ENCODE measurements at regions not wholly inside any gene's neighbourhood (a gene's known extent, or its start where the extent isn't known, plus 50 kb on each side); places are given as distances from the start of the nearest gene placed in this dataset.
"Not testable (repeated sequence)": the region's sequence is repeated elsewhere in the genome, so short reads cannot be mapped to it uniquely, and the experiment has no call there.

DNA sequence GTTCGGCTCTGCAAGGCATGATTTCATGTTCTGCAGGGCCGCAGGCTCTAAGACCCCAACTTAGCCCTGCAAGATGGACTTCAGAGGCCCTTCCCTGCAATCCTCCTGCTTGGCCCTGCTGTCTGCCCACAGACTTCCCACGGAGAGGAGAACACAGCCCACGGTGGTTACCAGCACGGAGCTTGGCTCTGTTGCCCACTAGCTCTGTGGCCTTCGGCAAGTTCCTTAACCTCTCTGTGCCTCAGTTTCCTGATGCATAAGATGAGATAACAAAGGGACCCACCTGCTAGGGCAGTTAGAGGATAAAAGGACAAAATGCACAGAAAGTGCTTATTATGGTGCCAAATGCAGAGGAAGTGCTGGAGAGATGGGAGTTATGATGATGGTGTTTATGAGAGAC lies 200.4 kb downstream of the HUNK start:
- Mint-ChIP-seq H3K27me3 (peaks cover 2% of the 10 kb centered on the region), H3K36me3 (no peaks in the 10 kb centered on the region), H3K9me3 (peaks cover 0 to 8% (median 0%) of the 10 kb centered on the region in 3 donors), H3K4me1 (no peaks in the 10 kb centered on the region), H3K4me3 (no peak overlapping the region), H3K27ac (no peak overlapping the region)

GRCh38 chr21:32071620-32072019 lies 198.8 kb downstream of the HUNK start:
- H3K4me3 Mint-ChIP-seq, H3K4me1 Mint-ChIP-seq, H3K27ac Mint-ChIP-seq, H3K27me3 Mint-ChIP-seq, H3K36me3 Mint-ChIP-seq, H3K9me3 Mint-ChIP-seq: not testable (repeated sequence)

DNA sequence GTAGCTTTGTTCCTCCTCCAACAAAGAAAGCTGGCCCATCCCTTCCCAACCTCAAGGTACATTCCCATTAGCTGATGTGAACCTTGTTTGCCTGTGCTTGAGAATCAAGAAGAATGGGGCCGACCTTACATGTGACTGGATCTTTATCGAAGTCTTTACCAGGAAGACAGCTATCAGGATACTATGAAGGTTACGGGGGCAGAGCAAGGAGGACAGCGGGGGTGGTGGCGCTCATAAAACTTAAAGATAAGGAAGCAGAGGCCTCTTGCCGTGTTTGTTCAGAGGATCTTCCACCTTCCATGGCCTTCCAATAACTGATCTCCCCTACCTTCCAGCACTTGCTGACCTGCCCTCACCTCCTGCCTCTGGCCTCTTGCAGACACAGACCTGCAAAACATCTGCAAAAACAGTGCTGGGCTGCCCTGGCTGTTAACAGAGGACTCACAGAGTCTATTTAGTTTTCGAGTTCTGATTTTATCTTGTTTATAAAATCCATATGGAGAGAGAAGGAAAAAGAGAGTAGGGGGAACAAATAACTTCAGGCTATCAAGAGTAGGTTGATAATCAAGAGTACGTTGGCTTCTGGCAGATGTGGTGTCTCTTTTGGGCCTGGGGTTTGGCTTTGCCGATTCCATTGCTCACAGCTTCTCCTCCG lies 198.0 kb downstream of the HUNK start:
- Mint-ChIP-seq H3K27ac (no peak overlapping the region), H3K4me3 (no peak overlapping the region), H3K4me1 (no peaks in the 10 kb centered on the region), H3K9me3 (peaks cover 0 to 8% (median 0%) of the 10 kb centered on the region in 3 donors), H3K36me3 (no peaks in the 10 kb centered on the region), H3K27me3 (peaks cover 2% of the 10 kb centered on the region)

DNA sequence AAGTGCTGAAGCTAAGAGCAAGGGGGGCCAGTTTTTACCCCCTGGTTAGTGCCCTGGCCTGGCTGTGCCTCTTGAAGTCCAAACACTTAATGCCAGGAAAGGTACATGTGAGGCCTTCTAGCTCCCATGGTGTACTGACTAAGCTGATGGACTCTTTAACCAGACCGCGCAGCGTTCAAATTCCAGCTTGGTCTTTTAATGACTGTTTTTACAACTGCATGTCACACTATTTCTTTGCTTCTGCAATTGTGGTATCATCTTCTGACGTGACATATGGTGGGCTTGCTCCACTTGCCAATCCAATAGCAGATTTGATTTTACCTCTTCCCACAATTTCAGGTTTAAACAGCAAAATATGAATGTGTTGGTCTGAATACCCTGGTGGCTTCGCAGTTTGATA lies 197.3 kb downstream of the HUNK start:
- no peak overlapping the region for H3K4me3 Mint-ChIP-seq
- no peaks in the 10 kb centered on the region for H3K4me1 Mint-ChIP-seq
- peaks cover 0 to 8% (median 3%) of the 10 kb centered on the region in 3 donors for H3K9me3 Mint-ChIP-seq
- H3K27ac Mint-ChIP-seq: no peak overlapping the region
- H3K36me3 Mint-ChIP-seq: no peaks in the 10 kb centered on the region
- peaks cover 2% of the 10 kb centered on the region for H3K27me3 Mint-ChIP-seq

DNA sequence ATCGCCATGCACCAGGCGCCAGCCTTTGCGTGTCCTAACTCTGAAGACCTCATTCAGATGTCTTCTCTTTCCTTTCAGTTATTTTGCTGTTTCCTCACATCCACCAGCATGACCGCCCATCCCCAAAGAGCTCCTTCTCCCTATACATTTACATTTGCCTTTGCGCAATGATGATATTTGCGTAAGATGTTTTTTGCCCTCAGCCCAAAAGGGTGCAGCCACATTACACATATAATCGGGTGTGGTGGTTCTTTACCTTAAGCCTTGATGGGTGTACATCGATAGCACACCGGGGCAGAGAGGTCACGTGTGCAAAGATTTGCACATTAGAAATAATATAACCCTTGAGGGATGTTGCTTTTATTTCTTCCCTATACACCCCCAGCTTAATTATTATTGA lies 192.8 kb downstream of the HUNK start:
- H3K9me3 Mint-ChIP-seq: peaks cover 2 to 3% (median 3%) of the 10 kb centered on the region in 3 donors
- H3K4me3 Mint-ChIP-seq: no peak overlapping the region
- H3K27me3 Mint-ChIP-seq: peaks cover 1% of the 10 kb centered on the region
- H3K36me3 Mint-ChIP-seq: no peaks in the 10 kb centered on the region
- no peak overlapping the region for H3K27ac Mint-ChIP-seq
- no peaks in the 10 kb centered on the region for H3K4me1 Mint-ChIP-seq

GRCh38 chr21:32064281-32064910 lies 191.6 kb downstream of the HUNK start:
- Mint-ChIP-seq H3K9me3 (peaks cover 2 to 3% (median 3%) of the 10 kb centered on the region in 3 donors), H3K4me3 (no peak overlapping the region), H3K27ac (no peak overlapping the region), H3K27me3 (peaks cover 1% of the 10 kb centered on the region), H3K4me1 (no peaks in the 10 kb centered on the region), H3K36me3 (no peaks in the 10 kb centered on the region)

- Mint-ChIP-seq H3K4me3 (no peak overlapping the region), H3K4me1 (no peaks in the 10 kb centered on the region)
Observed at GRCh38 chr21:32062591-32063227, 189.9 kb downstream of the HUNK start.

GRCh38 chr21:32061729-32062128 lies 188.9 kb downstream of the HUNK start:
- no peak overlapping the region for H3K4me3 Mint-ChIP-seq
- peaks cover 2 to 5% (median 3%) of the 10 kb centered on the region in 3 donors for H3K9me3 Mint-ChIP-seq
- no peaks in the 10 kb centered on the region for H3K4me1 Mint-ChIP-seq
- no peak overlapping the region for H3K27ac Mint-ChIP-seq
- H3K27me3 Mint-ChIP-seq: peaks cover 1% of the 10 kb centered on the region
- H3K36me3 Mint-ChIP-seq: no peaks in the 10 kb centered on the region

More at GRCh38 chr21:32062591-32063227, 189.9 kb downstream of the HUNK start:
- peaks cover 1% of the 10 kb centered on the region for H3K27me3 Mint-ChIP-seq
- no peak overlapping the region for H3K27ac Mint-ChIP-seq
- no peaks in the 10 kb centered on the region for H3K36me3 Mint-ChIP-seq
- peaks cover 2 to 5% (median 3%) of the 10 kb centered on the region in 3 donors for H3K9me3 Mint-ChIP-seq

- no peak overlapping the region for H3K27ac Mint-ChIP-seq
- peaks cover 4 to 15% (median 5%) of the 10 kb centered on the region in 3 donors for H3K9me3 Mint-ChIP-seq
- H3K27me3 Mint-ChIP-seq: peaks cover 1% of the 10 kb centered on the region
- peaks cover 0 to 2% (median 0%) of the 10 kb centered on the region in 3 donors for H3K4me1 Mint-ChIP-seq
- H3K36me3 Mint-ChIP-seq: no peaks in the 10 kb centered on the region
- no peak overlapping the region for H3K4me3 Mint-ChIP-seq
Observed at GRCh38 chr21:32056791-32057190, 184.0 kb downstream of the HUNK start.

- H3K4me1 Mint-ChIP-seq: peaks cover 0 to 2% (median 0%) of the 10 kb centered on the region in 3 donors
- H3K9me3 Mint-ChIP-seq: peaks cover 6 to 17% (median 13%) of the 10 kb centered on the region in 3 donors
- H3K4me3 Mint-ChIP-seq: no peak overlapping the region
- H3K27ac Mint-ChIP-seq: no peak overlapping the region
- no peaks in the 10 kb centered on the region for H3K36me3 Mint-ChIP-seq
- no peaks in the 10 kb centered on the region for H3K27me3 Mint-ChIP-seq
Observed at GRCh38 chr21:32055305-32055704, 182.5 kb downstream of the HUNK start.

Data from IgD-negative memory B cell (primary cell).